HFFc6 (cell line): ENCODE measurements at regions not wholly inside any gene's neighbourhood (a gene's known extent, or its start where the extent isn't known, plus 50 kb on each side); places are given as distances from the start of the nearest gene placed in this dataset.
"Not testable (repeated sequence)": the region's sequence is repeated elsewhere in the genome, so short reads cannot be mapped to it uniquely, and the experiment has no call there.

ENCODE experiments used
- DNase-seq: peaks from one replicate; pipeline ENCODE4 v3.0.0-alpha.2; 2018
- H3K27ac Mint-ChIP-seq: 2 replicates; pipeline ENCODE4 v1.8.0; 2020; ENCODE audit warnings: mild to moderate bottlenecking, mixed read lengths
- H3K27me3 Mint-ChIP-seq: 2 replicates; pipeline ENCODE4 v1.8.0; 2021; ENCODE audit warnings: mild to moderate bottlenecking, moderate library complexity, mixed read lengths; ENCODE audit not compliant: insufficient read depth
- H3K36me3 Mint-ChIP-seq: 2 replicates; pipeline ENCODE4 v1.8.0; 2021; ENCODE audit warnings: low read depth, mixed read lengths
- H3K4me1 Mint-ChIP-seq: 2 replicates; pipeline ENCODE4 v1.8.0; 2020; ENCODE audit warnings: low read depth, mixed read lengths
- H3K4me3 Mint-ChIP-seq: 2 replicates; pipeline ENCODE4 v1.8.0; 2020; ENCODE audit warnings: mild to moderate bottlenecking, moderate library complexity, mixed read lengths
- H3K9me3 Mint-ChIP-seq: 2 replicates; pipeline ENCODE4 v1.8.0; 2020; ENCODE audit warnings: mild to moderate bottlenecking, mixed read lengths
- CTCF ChIP-seq: fragments of 200-600 bp; sonication (generic); IDR thresholded peaks from 2 replicates; pipeline ENCODE4 v1.5.0; 2021; ENCODE audit warnings: antibody characterized with exemption, mild to moderate bottlenecking

GRCh38 chr7:83849131-83849530, 200.2 kb upstream of the SEMA3E start:
- Mint-ChIP-seq H3K27me3 (no peaks in the 10 kb centered on the region), H3K4me3 (no peak overlapping the region), H3K36me3 (no peaks in the 10 kb centered on the region), H3K4me1 (no peaks in the 10 kb centered on the region), H3K9me3 (no peaks in the 10 kb centered on the region), H3K27ac (no peak overlapping the region)
- TF ChIP-seq CTCF = no peak
- peak; percentile 23 for DNase-seq

GRCh38 chr7:83842894-83843293, 194.0 kb upstream of the SEMA3E start:
- no peak overlapping the region for H3K27ac Mint-ChIP-seq
- TF ChIP-seq CTCF = no peak
- H3K36me3 Mint-ChIP-seq = no peaks in the 10 kb centered on the region
- H3K4me3 Mint-ChIP-seq = no peak overlapping the region
- no peaks in the 10 kb centered on the region for H3K9me3 Mint-ChIP-seq
- H3K4me1 Mint-ChIP-seq = no peaks in the 10 kb centered on the region
- DNase-seq = no peak
- H3K27me3 Mint-ChIP-seq = no peaks in the 10 kb centered on the region

GRCh38 chr7:83837683-83838082, 188.7 kb upstream of the SEMA3E start:
- Mint-ChIP-seq H3K9me3 (no peaks in the 10 kb centered on the region; the same call in 1 of the 2 replicates), H3K27ac (no peak overlapping the region), H3K27me3 (no peaks in the 10 kb centered on the region), H3K4me3 (no peak overlapping the region), H3K4me1 (no peaks in the 10 kb centered on the region), H3K36me3 (no peaks in the 10 kb centered on the region)
- no peak for TF ChIP-seq CTCF
- no peak for DNase-seq

- Mint-ChIP-seq H3K36me3 (no peaks in the 10 kb centered on the region), H3K27ac (no peak overlapping the region), H3K27me3 (no peaks in the 10 kb centered on the region), H3K9me3 (no peaks in the 10 kb centered on the region; the same call in 1 of the 2 replicates), H3K4me3 (no peak overlapping the region), H3K4me1 (no peaks in the 10 kb centered on the region)
- TF ChIP-seq CTCF = no peak
- DNase-seq = no peak
Observed at GRCh38 chr7:83836028-83836427, 187.1 kb upstream of the SEMA3E start.

- Mint-ChIP-seq H3K4me3 (no peak overlapping the region), H3K36me3 (no peaks in the 10 kb centered on the region), H3K27me3 (no peaks in the 10 kb centered on the region), H3K9me3 (no peaks in the 10 kb centered on the region; the same call in 1 of the 2 replicates), H3K4me1 (no peaks in the 10 kb centered on the region), H3K27ac (no peak overlapping the region)
- TF ChIP-seq CTCF = no peak
- DNase-seq = no peak
Observed at GRCh38 chr7:83835424-83835823, 186.5 kb upstream of the SEMA3E start.

GRCh38 chr7:83833721-83834120, 184.8 kb upstream of the SEMA3E start:
- DNase-seq, H3K4me3 Mint-ChIP-seq, H3K27ac Mint-ChIP-seq, H3K9me3 Mint-ChIP-seq, H3K4me1 Mint-ChIP-seq, H3K27me3 Mint-ChIP-seq, H3K36me3 Mint-ChIP-seq: not testable (repeated sequence)
